DND-41 (cell line): ENCODE measurements at regions not wholly inside any gene's neighbourhood (a gene's known extent, or its start where the extent isn't known, plus 50 kb on each side); places are given as distances from the start of the nearest gene placed in this dataset.

Source experiments
- EZH2 ChIP-seq: IDR thresholded peaks from 3 replicates; pipeline ENCODE4 v1.6.1; 2012; ENCODE audit warnings: borderline replicate concordance, low read depth, mild to moderate bottlenecking, moderate library complexity, low read length, inconsistent platforms; ENCODE audit not compliant: severe bottlenecking
- TF ChIP-seq, protein P1 (sequence below): IDR thresholded peaks from 2 replicates; pipeline ENCODE4 v1.5.1; 2012; ENCODE audit warnings: borderline replicate concordance, low read length, moderate library complexity, mild to moderate bottlenecking; ENCODE audit not compliant: poor library complexity, severe bottlenecking; ENCODE audit errors: extremely low read depth

GRCh38 chr6:104500265-104500664 is 359.5 kb downstream of the HACE1 start:
- TF ChIP-seq, protein P1, sequence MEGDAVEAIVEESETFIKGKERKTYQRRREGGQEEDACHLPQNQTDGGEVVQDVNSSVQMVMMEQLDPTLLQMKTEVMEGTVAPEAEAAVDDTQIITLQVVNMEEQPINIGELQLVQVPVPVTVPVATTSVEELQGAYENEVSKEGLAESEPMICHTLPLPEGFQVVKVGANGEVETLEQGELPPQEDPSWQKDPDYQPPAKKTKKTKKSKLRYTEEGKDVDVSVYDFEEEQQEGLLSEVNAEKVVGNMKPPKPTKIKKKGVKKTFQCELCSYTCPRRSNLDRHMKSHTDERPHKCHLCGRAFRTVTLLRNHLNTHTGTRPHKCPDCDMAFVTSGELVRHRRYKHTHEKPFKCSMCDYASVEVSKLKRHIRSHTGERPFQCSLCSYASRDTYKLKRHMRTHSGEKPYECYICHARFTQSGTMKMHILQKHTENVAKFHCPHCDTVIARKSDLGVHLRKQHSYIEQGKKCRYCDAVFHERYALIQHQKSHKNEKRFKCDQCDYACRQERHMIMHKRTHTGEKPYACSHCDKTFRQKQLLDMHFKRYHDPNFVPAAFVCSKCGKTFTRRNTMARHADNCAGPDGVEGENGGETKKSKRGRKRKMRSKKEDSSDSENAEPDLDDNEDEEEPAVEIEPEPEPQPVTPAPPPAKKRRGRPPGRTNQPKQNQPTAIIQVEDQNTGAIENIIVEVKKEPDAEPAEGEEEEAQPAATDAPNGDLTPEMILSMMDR, result no peak
- TF ChIP-seq EZH2, result no peak
